ENCODE measurements at regions not wholly inside any gene's neighbourhood (a gene's known extent, or its start where the extent isn't known, plus 50 kb on each side); places are given as distances from the start of the nearest gene placed in this dataset.

GRCh38 chr1:221809091-221810029 lies 67.5 kb upstream of the DUSP10 start:
- no peak for DNase-seq (ENCODE audit: low read depth in 1 of 2, low spot score in 1 of 2)
- in situ Hi-C loops (cut with HindIII; ENCODE audit: low pct_unique_long_range_greater_than_20kb, low sequenced_read_pairs) = no loop called here
- no peak for TF ChIP-seq JUND (IDR thresholded peaks at IDR 0.05; ENCODE audit: low read depth)

DNA sequence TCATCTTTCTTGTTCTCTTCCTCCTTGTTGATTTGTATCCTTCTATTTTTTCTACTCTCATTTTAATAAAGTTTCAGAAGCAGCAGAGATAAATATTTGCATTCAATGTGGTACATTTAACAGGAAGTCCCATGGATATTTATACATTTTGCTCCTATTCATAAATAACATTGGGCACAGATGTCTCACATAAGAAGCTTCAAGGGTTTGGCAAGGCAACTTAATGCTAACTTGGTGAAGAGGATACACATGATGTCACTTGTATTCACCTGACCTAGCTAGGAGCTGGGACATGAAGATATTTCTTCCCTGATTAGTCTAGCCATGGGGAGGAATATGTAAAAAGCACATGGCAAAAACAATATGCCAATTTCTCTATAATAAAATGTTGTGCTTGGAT lies 65.1 kb upstream of the DUSP10 start:
- DNase-seq (ENCODE audit: low read depth in 1 of 2, low spot score in 1 of 2) = no peak
- in situ Hi-C loops (cut with HindIII; ENCODE audit: low pct_unique_long_range_greater_than_20kb, low sequenced_read_pairs) = no loop called here
- TF ChIP-seq JUND (IDR thresholded peaks at IDR 0.05; ENCODE audit: low read depth) = no peak

DNA sequence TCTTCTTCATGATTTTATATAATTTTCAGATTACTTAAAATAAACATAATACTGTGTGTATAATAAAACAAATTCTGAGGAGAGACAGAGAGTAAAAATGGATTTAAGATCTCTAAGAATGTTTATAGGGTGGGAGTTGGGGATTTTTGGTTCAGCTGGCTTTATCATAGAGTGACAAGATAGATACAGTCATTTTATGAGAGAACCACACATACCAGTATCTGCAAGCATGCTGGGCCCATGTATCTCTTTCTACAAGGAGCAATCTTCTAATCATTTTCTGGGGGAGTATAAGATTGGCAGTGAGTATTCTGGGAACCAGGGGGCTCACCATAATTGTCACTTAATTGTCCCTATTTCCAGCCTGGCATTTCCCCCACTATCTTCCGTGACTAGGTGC lies 64.3 kb upstream of the DUSP10 start:
- no peak for DNase-seq (ENCODE audit: low read depth in 1 of 2, low spot score in 1 of 2)
- TF ChIP-seq JUND (IDR thresholded peaks at IDR 0.05; ENCODE audit: low read depth) = no peak
- in situ Hi-C loops (cut with HindIII; ENCODE audit: low pct_unique_long_range_greater_than_20kb, low sequenced_read_pairs) = no loop called here

DNA sequence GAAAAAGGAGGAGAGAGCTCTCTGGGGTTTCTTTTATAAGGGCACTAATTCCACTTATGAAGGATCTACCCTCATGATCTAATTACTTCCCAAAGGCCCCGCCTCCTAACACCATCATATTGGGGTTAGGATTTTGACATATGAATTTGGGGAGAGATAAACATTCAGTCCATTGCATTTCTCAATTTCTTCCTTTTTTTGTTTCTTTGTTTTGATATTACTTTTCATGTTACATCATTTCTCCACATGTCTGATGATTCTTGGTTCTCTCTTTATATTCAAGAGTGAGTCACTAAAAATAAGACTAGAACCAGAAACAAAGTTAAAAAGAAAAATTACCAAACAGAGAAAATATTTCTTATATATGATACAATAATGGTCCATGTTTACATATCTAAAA lies 63.2 kb upstream of the DUSP10 start:
- no peak for DNase-seq (ENCODE audit: low read depth in 1 of 2, low spot score in 1 of 2)
- in situ Hi-C loops (cut with HindIII; ENCODE audit: low pct_unique_long_range_greater_than_20kb, low sequenced_read_pairs) = no loop called here
- no peak for TF ChIP-seq JUND (IDR thresholded peaks at IDR 0.05; ENCODE audit: low read depth)

DNA sequence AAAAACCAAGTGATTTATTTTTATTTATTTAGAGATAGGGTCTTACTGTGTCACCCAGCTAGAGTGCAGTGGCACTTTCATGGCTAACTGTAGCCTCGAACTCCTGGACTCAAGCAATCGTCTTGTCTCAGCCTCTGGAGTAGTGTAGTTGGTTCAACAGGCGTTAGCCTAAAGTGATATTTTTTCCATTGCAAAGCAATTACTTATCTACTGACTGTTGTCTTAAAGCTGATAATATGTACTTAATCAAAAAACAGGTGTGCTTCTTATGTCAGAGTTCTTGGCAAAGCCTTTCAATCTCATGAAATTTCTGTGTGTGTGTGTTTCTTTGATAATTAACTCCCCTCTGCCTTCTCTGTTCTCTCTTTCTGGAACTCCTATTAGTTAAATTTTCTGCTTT lies 62.4 kb upstream of the DUSP10 start:
- DNase-seq (ENCODE audit: low read depth in 1 of 2, low spot score in 1 of 2) = no peak
- TF ChIP-seq JUND (IDR thresholded peaks at IDR 0.05; ENCODE audit: low read depth) = no peak
- in situ Hi-C loops (cut with HindIII; ENCODE audit: low pct_unique_long_range_greater_than_20kb, low sequenced_read_pairs) = no loop called here

GRCh38 chr1:221801773-221802516 lies 60.1 kb upstream of the DUSP10 start:
- TF ChIP-seq JUND (IDR thresholded peaks at IDR 0.05; ENCODE audit: low read depth) = no peak
- DNase-seq (ENCODE audit: low read depth in 1 of 2, low spot score in 1 of 2) = no peak
- in situ Hi-C loops (cut with HindIII; ENCODE audit: low pct_unique_long_range_greater_than_20kb, low sequenced_read_pairs) = no loop called here

DNA sequence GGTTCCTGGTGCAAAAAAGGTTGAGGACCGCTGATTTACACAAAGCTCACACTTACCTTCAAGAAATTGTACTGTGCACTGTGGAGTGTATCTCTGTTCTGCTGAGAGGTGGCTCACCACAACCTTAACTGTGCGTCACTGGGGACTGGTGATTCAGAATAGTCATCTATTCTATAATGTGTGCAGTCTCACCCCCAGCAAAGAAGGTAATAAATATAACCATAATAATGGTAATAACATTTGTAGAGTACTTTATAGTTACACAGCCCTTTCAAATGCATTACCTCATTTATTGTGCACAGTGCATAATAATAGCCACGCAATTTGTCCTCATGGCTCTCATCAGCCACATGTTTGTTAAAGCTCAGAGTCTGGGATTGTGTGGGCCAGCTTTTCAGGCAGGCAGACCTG lies 59.4 kb upstream of the DUSP10 start:
- in situ Hi-C loops (cut with HindIII; ENCODE audit: low pct_unique_long_range_greater_than_20kb, low sequenced_read_pairs) = no loop called here
- DNase-seq (ENCODE audit: low read depth in 1 of 2, low spot score in 1 of 2) = no peak
- no peak for TF ChIP-seq JUND (IDR thresholded peaks at IDR 0.05; ENCODE audit: low read depth)

- no peak for DNase-seq (ENCODE audit: low read depth in 1 of 2, low spot score in 1 of 2)
- in situ Hi-C loops (cut with HindIII; ENCODE audit: low pct_unique_long_range_greater_than_20kb, low sequenced_read_pairs) = no loop called here
- TF ChIP-seq JUND (IDR thresholded peaks at IDR 0.05; ENCODE audit: low read depth) = no peak
Observed at GRCh38 chr1:221800831-221801230, 58.9 kb upstream of the DUSP10 start.

DNA sequence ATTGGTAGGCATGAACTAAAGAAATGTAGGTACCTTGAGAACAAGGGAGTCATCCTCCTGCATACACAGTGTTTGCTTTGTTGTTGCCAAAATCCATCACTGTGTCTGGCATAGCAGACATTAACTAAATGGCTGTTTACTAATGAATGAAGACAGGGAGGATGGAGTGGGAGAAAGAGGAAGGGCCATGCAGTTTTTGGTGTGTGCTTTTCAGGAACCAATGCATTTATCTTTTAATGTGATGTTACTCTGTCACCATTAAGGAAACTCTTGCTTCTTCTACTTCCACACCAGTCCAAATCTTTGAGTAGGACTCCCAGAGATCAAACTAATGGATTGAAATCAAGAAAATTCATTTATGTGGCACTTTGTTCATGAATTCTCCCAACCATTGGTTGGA lies 55.6 kb upstream of the DUSP10 start:
- no peak for DNase-seq (ENCODE audit: low read depth in 1 of 2, low spot score in 1 of 2)
- in situ Hi-C loops (cut with HindIII; ENCODE audit: low pct_unique_long_range_greater_than_20kb, low sequenced_read_pairs) = no loop called here

DNA sequence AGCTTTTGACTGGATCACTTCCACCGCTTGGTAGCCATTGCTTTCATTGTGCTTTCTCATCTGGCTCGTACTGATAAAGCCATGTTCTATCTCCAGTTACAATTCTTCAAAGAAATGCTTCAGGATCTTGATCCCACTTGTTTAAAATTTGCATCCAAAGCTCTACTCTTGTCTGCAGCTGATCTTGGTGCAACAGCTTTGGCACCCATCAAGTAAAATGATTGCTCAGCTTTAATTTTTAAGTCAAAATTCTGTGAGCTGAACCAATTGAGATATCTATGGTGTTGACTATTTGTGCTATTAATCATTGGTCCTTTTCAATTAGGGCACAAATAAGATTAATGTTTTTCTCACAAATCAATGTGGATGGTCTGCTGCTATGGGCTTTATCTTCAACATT lies 54.8 kb upstream of the DUSP10 start:
- in situ Hi-C loops (cut with HindIII; ENCODE audit: low pct_unique_long_range_greater_than_20kb, low sequenced_read_pairs) = no loop called here
- TF ChIP-seq JUND (IDR thresholded peaks at IDR 0.05; ENCODE audit: low read depth) = no peak
- DNase-seq (ENCODE audit: low read depth in 1 of 2, low spot score in 1 of 2) = no peak

More for the DNA sequence above, 55.6 kb upstream of the DUSP10 start:
- TF ChIP-seq JUND (IDR thresholded peaks at IDR 0.05; ENCODE audit: low read depth) = no peak

DNA sequence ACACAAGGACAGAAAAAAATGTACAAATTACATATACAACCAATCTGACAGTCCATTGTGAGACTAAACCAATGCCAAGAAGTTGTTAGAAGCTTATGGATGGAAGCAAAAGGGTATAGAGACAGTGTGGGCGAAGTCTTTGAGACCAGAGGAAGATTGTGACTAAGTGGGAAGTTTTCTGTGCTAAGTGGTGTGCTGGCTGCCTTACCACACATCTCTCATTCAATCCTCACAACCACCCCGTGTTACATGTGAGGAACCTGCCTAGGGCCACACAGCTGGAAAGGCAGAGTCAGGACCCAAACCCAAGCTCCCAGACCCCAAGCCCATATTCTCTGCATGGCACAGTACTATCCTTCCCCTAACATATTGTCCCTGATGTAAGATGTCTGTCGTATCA lies 53.5 kb upstream of the DUSP10 start:
- in situ Hi-C loops (cut with HindIII; ENCODE audit: low pct_unique_long_range_greater_than_20kb, low sequenced_read_pairs) = no loop called here
- DNase-seq (ENCODE audit: low read depth in 1 of 2, low spot score in 1 of 2) = no peak
- TF ChIP-seq JUND (IDR thresholded peaks at IDR 0.05; ENCODE audit: low read depth) = no peak

DNA sequence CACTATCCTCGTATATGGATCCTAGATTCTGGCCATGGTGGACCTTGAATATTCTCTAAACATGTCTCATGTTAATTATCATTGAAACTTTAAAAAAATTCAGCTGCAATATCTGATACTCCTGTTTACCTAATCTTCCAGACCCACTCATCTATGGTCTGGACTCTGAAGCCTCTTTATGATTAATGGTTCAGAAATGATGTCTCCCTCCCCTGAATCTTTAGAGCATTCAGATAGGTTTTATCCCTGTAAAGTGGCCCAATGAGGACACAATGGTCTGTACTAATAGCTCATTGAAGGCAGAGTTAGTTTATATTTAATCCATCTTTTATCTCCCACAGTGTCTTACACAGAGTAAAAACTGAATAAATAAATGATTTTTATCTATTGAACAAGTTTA lies 53.0 kb upstream of the DUSP10 start:
- in situ Hi-C loops (cut with HindIII; ENCODE audit: low pct_unique_long_range_greater_than_20kb, low sequenced_read_pairs) = no loop called here
- TF ChIP-seq JUND (IDR thresholded peaks at IDR 0.05; ENCODE audit: low read depth) = no peak
- DNase-seq (ENCODE audit: low read depth in 1 of 2, low spot score in 1 of 2) = no peak

GRCh38 chr1:221794079-221794670 lies 52.3 kb upstream of the DUSP10 start:
- in situ Hi-C loops (cut with HindIII; ENCODE audit: low pct_unique_long_range_greater_than_20kb, low sequenced_read_pairs) = no loop called here
- no peak for DNase-seq (ENCODE audit: low read depth in 1 of 2, low spot score in 1 of 2)
- no peak for TF ChIP-seq JUND (IDR thresholded peaks at IDR 0.05; ENCODE audit: low read depth)

All from T47D (cell line).